ENCODE measurements at regions not wholly inside any gene's neighbourhood (a gene's known extent, or its start where the extent isn't known, plus 50 kb on each side); places are given as distances from the start of the nearest gene placed in this dataset.

- Mint-ChIP-seq H3K9me3 (peaks cover 3 to 29% (median 8%) of the 10 kb centered on the region in 9 donors), H3K4me1 (peaks cover 0 to 2% (median 0%) of the 10 kb centered on the region in 4 donors), H3K36me3 (no peaks in the 10 kb centered on the region), H3K27me3 (peaks cover 0 to 3% (median 0%) of the 10 kb centered on the region in 5 donors), H3K4me3 (no peak overlapping the region), H3K27ac (no peak overlapping the region)
- DNase-seq (no peak), ATAC-seq (no peak)
- POLR2A ChIA-PET: no interaction called here
Measured at GRCh38 chr4:187436251-187436650, 559.3 kb upstream of the ZFP42 start.

- H3K27me3 Mint-ChIP-seq: no peaks in the 10 kb centered on the region
- ATAC-seq (no peak), DNase-seq (no peak)
- H3K9me3 Mint-ChIP-seq: peaks cover 0 to 30% (median 11%) of the 10 kb centered on the region in 9 donors
- no peaks in the 10 kb centered on the region for H3K4me1 Mint-ChIP-seq
- no peaks in the 10 kb centered on the region for H3K36me3 Mint-ChIP-seq
- H3K27ac Mint-ChIP-seq: no peak overlapping the region
- no peak overlapping the region for H3K4me3 Mint-ChIP-seq
- POLR2A ChIA-PET: no interaction called here
Measured at GRCh38 chr4:187444061-187444460, 551.5 kb upstream of the ZFP42 start.

- POLR2A ChIA-PET: no interaction called here
- no peaks in the 10 kb centered on the region for H3K36me3 Mint-ChIP-seq
Measured at GRCh38 chr4:187449702-187450101, 545.9 kb upstream of the ZFP42 start.

GRCh38 chr4:187451776-187452175 lies 543.8 kb upstream of the ZFP42 start:
- Mint-ChIP-seq H3K36me3 (no peaks in the 10 kb centered on the region), H3K4me3 (no peak overlapping the region), H3K27me3 (no peaks in the 10 kb centered on the region), H3K9me3 (peaks cover 0 to 13% (median 3%) of the 10 kb centered on the region in 9 donors), H3K4me1 (no peaks in the 10 kb centered on the region), H3K27ac (no peak overlapping the region)
- POLR2A ChIA-PET: no interaction called here
- ATAC-seq: no peak
- DNase-seq: no peak

More at GRCh38 chr4:187449702-187450101, 545.9 kb upstream of the ZFP42 start:
- no peak overlapping the region for H3K27ac Mint-ChIP-seq
- H3K4me3 Mint-ChIP-seq: no peak overlapping the region
- no peak for ATAC-seq
- DNase-seq: no peak
- peaks cover 0 to 13% (median 4%) of the 10 kb centered on the region in 9 donors for H3K9me3 Mint-ChIP-seq
- H3K27me3 Mint-ChIP-seq: no peaks in the 10 kb centered on the region
- H3K4me1 Mint-ChIP-seq: no peaks in the 10 kb centered on the region

GRCh38 chr4:187460016-187460415 lies 535.6 kb upstream of the ZFP42 start:
- H3K4me1 Mint-ChIP-seq: no peaks in the 10 kb centered on the region
- ATAC-seq (no peak), DNase-seq (no peak)
- no peak overlapping the region for H3K27ac Mint-ChIP-seq
- no peak overlapping the region for H3K4me3 Mint-ChIP-seq
- no peaks in the 10 kb centered on the region for H3K27me3 Mint-ChIP-seq
- no peaks in the 10 kb centered on the region for H3K36me3 Mint-ChIP-seq
- H3K9me3 Mint-ChIP-seq: peaks cover 0 to 26% (median 7%) of the 10 kb centered on the region in 9 donors
- POLR2A ChIA-PET: no interaction called here

GRCh38 chr4:187464573-187464972 lies 531.0 kb upstream of the ZFP42 start:
- Mint-ChIP-seq H3K27me3 (no peaks in the 10 kb centered on the region), H3K4me3 (no peak overlapping the region), H3K4me1 (no peaks in the 10 kb centered on the region), H3K27ac (no peak overlapping the region), H3K36me3 (no peaks in the 10 kb centered on the region), H3K9me3 (peaks cover 0 to 28% (median 15%) of the 10 kb centered on the region in 9 donors)
- DNase-seq (no peak), ATAC-seq (no peak)
- POLR2A ChIA-PET: no interaction called here

- Mint-ChIP-seq H3K27me3 (no peaks in the 10 kb centered on the region), H3K4me3 (no peak overlapping the region)
Measured at GRCh38 chr4:187467224-187467623, 528.3 kb upstream of the ZFP42 start.

GRCh38 chr4:187469627-187470026 lies 525.9 kb upstream of the ZFP42 start:
- POLR2A ChIA-PET: no interaction called here
- ATAC-seq (no peak), DNase-seq (no peak)
- H3K4me1 Mint-ChIP-seq: no peaks in the 10 kb centered on the region
- no peaks in the 10 kb centered on the region for H3K36me3 Mint-ChIP-seq
- H3K4me3 Mint-ChIP-seq: no peak overlapping the region
- no peak overlapping the region for H3K27ac Mint-ChIP-seq
- H3K27me3 Mint-ChIP-seq: no peaks in the 10 kb centered on the region
- peaks cover 0 to 32% (median 12%) of the 10 kb centered on the region in 9 donors for H3K9me3 Mint-ChIP-seq

More at GRCh38 chr4:187467224-187467623, 528.3 kb upstream of the ZFP42 start:
- Mint-ChIP-seq H3K36me3 (no peaks in the 10 kb centered on the region), H3K9me3 (peaks cover 0 to 28% (median 9%) of the 10 kb centered on the region in 9 donors), H3K4me1 (no peaks in the 10 kb centered on the region), H3K27ac (no peak overlapping the region)
- no peak for ATAC-seq
- no peak for DNase-seq
- POLR2A ChIA-PET: no interaction called here

- POLR2A ChIA-PET: no interaction called here
- Mint-ChIP-seq H3K4me1 (no peaks in the 10 kb centered on the region), H3K27ac (no peak overlapping the region), H3K27me3 (no peaks in the 10 kb centered on the region), H3K4me3 (no peak overlapping the region), H3K9me3 (peaks cover 0 to 32% (median 17%) of the 10 kb centered on the region in 9 donors), H3K36me3 (no peaks in the 10 kb centered on the region)
- ATAC-seq (no peak), DNase-seq (no peak)
Measured at GRCh38 chr4:187470061-187470460, 525.5 kb upstream of the ZFP42 start.

- no peaks in the 10 kb centered on the region for H3K27me3 Mint-ChIP-seq
- no peak for ATAC-seq
- no peaks in the 10 kb centered on the region for H3K36me3 Mint-ChIP-seq
- H3K4me3 Mint-ChIP-seq: no peak overlapping the region
- no peaks in the 10 kb centered on the region for H3K4me1 Mint-ChIP-seq
- no peak for DNase-seq
- peak overlapping the region in 1 of 10 donors; percentile 7 for H3K27ac Mint-ChIP-seq
- peaks cover 0 to 27% (median 11%) of the 10 kb centered on the region in 9 donors for H3K9me3 Mint-ChIP-seq
- POLR2A ChIA-PET: no interaction called here
Measured at GRCh38 chr4:187474238-187474637, 521.3 kb upstream of the ZFP42 start.

- H3K4me1 Mint-ChIP-seq: no peaks in the 10 kb centered on the region
- H3K27ac Mint-ChIP-seq: no peak overlapping the region
- POLR2A ChIA-PET: no interaction called here
- DNase-seq: no peak
- no peaks in the 10 kb centered on the region for H3K27me3 Mint-ChIP-seq
- no peaks in the 10 kb centered on the region for H3K36me3 Mint-ChIP-seq
- peaks cover 0 to 32% (median 11%) of the 10 kb centered on the region in 9 donors for H3K9me3 Mint-ChIP-seq
- no peak for ATAC-seq
- H3K4me3 Mint-ChIP-seq: no peak overlapping the region
Measured at GRCh38 chr4:187475901-187476300, 519.7 kb upstream of the ZFP42 start.

GRCh38 chr4:187477224-187477623 lies 518.3 kb upstream of the ZFP42 start:
- no peaks in the 10 kb centered on the region for H3K36me3 Mint-ChIP-seq
- H3K27ac Mint-ChIP-seq: no peak overlapping the region
- POLR2A ChIA-PET: no interaction called here
- H3K4me3 Mint-ChIP-seq: no peak overlapping the region
- no peaks in the 10 kb centered on the region for H3K27me3 Mint-ChIP-seq
- no peaks in the 10 kb centered on the region for H3K4me1 Mint-ChIP-seq
- ATAC-seq (no peak), DNase-seq (no peak)
- H3K9me3 Mint-ChIP-seq: peaks cover 0 to 31% (median 11%) of the 10 kb centered on the region in 9 donors

GRCh38 chr4:187478292-187479140 lies 517.1 kb upstream of the ZFP42 start:
- DNase-seq (no peak), ATAC-seq (no peak)
- POLR2A ChIA-PET: no interaction called here
- Mint-ChIP-seq H3K27me3 (no peaks in the 10 kb centered on the region), H3K27ac (no peak overlapping the region), H3K4me3 (no peak overlapping the region), H3K36me3 (no peaks in the 10 kb centered on the region), H3K9me3 (peaks cover 0 to 31% (median 11%) of the 10 kb centered on the region in 9 donors), H3K4me1 (no peaks in the 10 kb centered on the region)

- Mint-ChIP-seq H3K27ac (no peak overlapping the region), H3K4me1 (no peaks in the 10 kb centered on the region), H3K9me3 (peaks cover 0 to 29% (median 11%) of the 10 kb centered on the region in 9 donors), H3K4me3 (no peak overlapping the region), H3K36me3 (no peaks in the 10 kb centered on the region), H3K27me3 (no peaks in the 10 kb centered on the region)
- no peak for ATAC-seq
- DNase-seq: no peak
- POLR2A ChIA-PET: no interaction called here
Measured at GRCh38 chr4:187479511-187479910, 516.1 kb upstream of the ZFP42 start.
